Dedifferentiated amniotic fluid mesenchymal stem cell (primary cell): ENCODE measurements at regions not wholly inside any gene's neighbourhood (a gene's known extent, or its start where the extent isn't known, plus 50 kb on each side); places are given as distances from the start of the nearest gene placed in this dataset.
"Not testable (repeated sequence)": the region's sequence is repeated elsewhere in the genome, so short reads cannot be mapped to it uniquely, and the experiment has no call there.

Experiments
- DNase-seq: peaks from one replicate; pipeline ENCODE4 v3.0.0-alpha.2; 2016; ENCODE audit errors: extremely low spot score

DNA sequence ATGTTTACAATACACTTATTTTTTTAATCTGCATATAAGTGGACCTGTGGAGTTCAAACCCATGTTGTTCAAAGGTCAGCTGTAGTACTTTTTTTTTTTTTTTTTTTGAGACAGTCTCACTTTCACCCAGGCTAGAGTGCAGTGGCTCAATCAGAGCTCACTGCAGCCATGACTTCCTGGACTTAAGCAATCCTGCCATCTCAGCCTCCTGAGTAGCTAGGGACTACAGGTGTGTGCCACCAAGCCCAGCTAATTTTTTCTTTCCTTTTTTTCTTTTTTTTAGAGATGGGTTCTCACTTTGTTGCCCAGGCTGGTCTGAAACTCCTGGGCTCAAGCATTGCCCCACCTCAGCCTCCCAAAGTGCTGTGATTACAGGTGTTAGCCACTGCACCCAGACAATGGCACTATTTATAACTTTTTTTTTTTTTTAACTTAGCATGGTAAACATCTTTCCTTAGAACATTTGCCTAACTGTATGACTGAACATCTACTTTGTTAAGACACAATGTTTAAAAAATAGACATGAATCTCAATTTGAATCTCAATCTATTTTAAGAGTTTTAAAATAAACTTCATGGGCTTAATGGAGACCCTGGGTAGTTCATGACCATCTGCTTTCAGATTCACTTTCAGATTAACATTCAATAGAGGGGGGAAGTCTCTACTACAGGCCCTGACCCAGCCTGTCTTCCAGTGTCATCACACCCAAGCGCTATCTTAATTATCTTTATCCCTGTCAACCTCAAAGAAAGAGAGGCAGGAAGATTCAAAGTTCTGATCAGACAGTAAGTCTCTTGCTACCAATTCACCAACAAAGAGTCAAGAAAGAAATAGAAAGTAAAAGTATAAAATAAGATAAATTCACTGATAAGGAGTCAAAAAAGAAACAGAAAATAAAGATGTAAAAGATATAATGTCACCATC, 97.7 kb upstream of the DOCK9 start:
- no peak for DNase-seq

DNA sequence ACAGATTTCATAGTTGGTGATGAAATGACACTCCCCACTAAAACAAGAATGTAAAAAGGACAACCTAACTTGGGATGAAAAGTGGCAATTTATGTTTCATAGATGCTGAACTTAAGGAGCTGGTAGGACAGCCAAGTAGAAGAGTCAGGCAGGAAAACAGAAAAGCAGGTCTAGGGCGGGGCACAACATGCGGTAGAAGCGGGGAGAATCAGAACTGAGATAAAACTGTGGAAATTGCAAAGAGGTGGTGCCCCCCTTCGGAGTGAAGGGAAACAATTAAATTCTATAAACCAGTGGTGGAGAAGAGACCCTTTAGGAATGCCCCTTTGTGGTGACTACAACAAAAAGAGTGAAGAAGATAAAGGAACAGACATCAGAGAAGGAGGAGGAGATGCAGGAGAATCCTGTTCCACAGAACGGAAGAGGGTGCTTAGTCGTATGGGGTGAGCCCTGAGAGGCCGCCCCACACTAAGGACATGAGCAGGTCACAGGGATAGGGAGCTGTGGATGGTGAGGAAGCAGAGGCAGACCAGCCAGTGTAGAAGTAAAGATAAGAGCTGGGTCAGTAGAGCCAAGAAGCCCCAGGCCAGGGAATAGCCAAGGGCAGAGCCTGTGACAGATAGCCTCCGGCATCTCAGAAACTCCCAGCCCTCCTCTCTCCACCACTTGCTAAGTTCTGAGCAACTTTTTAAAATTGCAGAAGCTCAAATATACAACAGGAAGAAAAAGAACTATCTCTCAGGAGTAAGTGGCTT, 100.3 kb upstream of the DOCK9 start:
- DNase-seq, result no peak

- no peak for DNase-seq
Measured at GRCh38 chr13:99080131-99080530, 102.3 kb upstream of the DOCK9 start.

DNA sequence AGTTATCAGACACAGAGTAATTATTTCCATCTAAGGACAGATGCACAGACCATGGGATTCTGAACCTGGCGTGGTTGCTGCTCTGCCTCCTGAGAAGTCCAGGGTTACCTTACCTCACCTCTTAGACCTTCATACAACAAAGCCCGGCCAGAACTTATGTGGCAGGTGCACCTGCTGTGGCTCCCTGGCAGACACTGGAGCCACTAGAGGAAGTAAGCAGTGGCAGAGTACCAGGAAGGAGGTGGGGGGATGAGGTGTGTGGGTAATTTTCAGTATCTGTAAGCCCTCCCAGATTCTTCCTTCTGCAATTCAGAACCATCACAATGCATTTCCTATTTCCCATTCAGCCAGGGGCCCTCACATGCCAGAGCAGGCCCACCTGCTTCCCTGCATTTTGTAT, 106.1 kb upstream of the DOCK9 start:
- no peak for DNase-seq

- no peak for DNase-seq
Measured at GRCh38 chr13:99085139-99085807, 107.4 kb upstream of the DOCK9 start.

DNA sequence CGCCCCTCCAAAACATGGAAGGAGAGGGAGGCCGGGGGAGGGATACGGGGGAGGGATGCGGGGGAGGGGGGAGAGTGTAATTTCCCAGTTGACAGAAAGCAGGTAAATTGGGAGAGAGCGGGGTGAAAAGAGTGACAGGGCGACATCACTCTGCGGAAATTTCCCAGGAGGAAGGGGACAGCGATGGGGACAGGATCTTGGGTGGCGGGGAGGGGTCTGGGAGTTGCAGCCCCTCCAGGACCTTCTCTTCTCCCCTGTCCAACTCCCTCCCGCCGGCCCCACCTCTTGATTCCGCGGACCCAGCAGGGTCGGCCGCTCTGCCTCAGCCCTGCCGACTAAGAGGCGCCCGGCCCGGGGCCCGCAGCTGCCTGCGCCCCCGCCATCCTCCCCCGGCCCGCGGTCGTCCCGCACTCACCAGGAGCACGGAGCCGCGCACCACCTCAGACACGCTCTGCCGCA, 108.0 kb upstream of the DOCK9 start:
- DNase-seq, result no peak

GRCh38 chr13:99086267-99087097, 108.6 kb upstream of the DOCK9 start:
- no peak for DNase-seq

- DNase-seq, result peak; percentile 70
Measured at GRCh38 chr13:99087098-99087953, 109.5 kb upstream of the DOCK9 start.

DNA sequence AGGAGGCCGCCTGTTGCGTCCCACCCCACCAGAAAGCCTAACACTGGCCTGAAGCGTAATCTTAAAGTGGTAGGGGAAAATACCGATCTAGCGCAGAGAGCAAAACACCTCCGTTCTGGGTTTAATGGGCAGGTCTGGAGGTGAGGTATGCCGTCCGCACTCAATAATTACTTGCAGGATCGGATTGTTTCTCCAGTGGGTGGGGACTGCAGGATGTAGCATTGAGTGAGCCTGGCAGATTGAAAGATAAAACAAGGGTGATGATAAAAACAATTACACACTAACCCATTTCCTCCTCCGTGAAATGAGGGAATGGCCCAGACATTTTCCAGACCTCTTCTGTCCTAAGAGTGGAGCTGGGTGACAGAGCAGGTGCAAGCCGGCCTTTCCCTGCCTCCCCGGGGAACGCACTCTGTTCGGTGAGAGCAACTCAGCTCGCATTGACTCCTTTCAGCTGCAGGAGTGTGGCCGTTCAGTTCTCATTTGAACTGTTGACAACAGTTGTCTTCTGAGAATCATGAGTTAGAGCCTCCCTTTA, 110.2 kb upstream of the DOCK9 start:
- DNase-seq, result no peak

GRCh38 chr13:99093997-99094396, 106.7 kb upstream of the UBAC2 start:
- no peak for DNase-seq

GRCh38 chr13:99101831-99102230, 98.8 kb upstream of the UBAC2 start:
- not testable (repeated sequence) for DNase-seq

- DNase-seq, result no peak
Measured at GRCh38 chr13:99103536-99103935, 97.1 kb upstream of the UBAC2 start.

DNA sequence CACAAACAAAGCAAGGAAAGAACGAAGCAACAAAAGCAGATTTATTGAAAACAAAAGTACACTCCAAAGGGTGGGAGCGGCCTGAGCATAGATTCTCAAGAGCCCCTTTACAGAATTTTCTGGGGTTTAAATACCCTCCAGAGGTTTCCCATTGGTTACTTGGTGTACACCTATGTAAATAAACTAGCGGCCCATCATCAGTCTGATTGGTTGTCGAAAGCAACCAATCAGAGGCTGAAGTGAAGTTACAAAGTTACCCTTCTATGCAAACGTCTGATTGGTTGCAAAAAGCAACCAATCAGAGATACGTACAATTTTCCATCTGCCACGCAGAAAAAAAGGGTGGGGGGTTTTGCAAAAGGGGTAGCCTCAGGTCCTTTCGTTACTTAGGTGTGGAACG, 96.3 kb upstream of the UBAC2 start:
- no peak for DNase-seq

GRCh38 chr13:99105160-99105559, 95.5 kb upstream of the UBAC2 start:
- no peak for DNase-seq

DNA sequence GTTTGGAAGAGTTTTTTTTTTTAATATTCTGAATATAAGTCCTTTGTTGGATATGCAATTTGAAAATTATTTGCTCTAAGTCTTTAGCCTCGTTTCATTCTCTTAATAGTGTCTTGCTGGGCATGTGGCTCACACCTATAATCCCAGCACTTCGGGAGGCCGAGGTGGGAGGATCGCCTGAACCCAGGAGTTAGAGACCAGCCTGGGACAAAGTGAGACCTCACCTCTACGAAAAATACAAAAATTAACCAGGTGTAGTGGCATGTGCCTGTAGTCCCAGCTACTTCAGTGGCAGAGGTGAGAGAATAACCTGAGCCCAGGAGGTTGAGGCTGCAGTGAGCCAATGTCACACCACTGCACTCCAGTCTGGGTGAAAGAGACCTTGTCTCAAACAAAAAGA, 87.3 kb upstream of the UBAC2 start:
- no peak for DNase-seq

DNA sequence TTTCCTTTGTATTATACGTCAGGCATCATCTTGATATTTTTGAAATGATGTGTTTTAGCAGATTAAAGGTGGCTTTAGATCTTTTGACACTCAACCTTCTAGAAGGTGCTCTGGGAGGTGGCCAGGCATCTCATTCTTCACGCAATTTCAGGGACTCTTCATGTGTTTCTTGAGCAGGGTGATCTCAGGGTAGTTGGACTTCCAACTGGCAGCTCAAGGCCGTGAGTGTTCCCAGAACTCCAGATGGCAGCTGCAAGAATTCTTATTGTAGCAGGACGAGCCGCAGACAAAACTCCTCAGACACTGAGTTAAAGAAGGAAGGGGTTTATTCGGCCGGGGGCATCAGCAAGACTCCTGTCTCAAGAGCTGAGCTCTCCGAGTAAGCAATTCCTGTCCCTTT, 82.5 kb upstream of the UBAC2 start:
- DNase-seq, result no peak

DNA sequence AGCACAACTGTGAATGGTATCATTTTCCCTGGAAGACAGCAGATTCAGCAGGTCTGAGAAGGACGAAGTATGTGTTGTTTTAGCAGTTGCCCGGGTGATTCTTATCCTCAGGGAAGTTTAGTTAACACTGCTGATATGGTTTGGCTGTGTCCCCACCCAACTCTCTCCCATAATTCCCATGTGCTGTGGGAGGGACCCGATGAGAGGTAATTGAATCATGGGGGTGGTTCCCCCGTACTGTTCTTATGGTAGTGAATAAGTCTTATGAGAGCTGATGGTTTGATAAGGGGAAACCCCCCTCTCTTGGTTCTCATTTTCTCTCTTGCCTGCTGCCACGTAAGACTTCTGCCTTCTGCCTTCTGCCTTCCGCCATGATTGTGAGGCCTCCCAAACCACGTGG, 81.0 kb upstream of the UBAC2 start:
- DNase-seq, result no peak

DNA sequence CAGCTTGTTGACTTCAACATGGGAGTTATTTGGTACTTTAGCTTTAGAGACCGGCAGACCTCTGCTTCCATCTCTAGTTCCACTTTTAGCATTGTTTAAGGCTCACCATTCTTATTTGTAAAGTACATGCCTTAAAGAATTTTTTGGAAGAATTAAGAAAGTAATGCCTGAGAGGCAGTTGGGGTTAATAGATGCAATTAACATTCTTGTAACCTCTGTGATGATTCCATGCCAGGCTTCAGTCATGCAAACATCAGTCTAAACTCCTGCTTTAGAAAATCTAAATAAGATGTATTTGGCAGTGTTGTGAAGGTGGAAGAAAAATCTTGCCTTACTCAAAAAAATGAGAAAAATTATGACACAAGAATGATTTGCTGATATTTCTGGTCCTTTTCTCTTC, 79.9 kb upstream of the UBAC2 start:
- DNase-seq, result no peak

DNA sequence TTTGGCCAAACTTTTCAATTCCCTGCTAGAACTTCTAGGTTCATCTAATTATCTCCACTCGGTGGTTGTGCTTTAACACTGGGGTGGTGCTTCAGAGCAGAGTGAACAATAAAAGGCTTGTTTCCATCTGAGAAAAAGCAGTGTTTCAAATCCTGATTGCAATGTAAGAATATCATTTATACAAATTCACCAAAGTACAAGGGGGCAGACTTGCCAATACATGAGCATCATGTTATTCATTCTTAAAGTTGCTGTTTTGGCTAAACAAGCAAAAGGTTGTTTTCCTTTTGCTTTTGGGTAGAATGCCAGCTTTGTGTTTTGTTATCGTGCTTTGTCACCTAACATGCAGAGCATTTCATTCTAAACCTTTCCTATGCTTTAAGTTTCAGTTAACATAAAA, 78.5 kb upstream of the UBAC2 start:
- no peak for DNase-seq
